WTC11 (cell line): ENCODE measurements at regions not wholly inside any gene's neighbourhood (a gene's known extent, or its start where the extent isn't known, plus 50 kb on each side); places are given as distances from the start of the nearest gene placed in this dataset.

Experiments
- ATAC-seq: fragments of 200-7000 bp; cut with Tn5 transposase; 2 replicates; pipeline ENCODE4 v1.10.0; 2021; ENCODE audit warnings: mild to moderate bottlenecking, moderate library complexity
- CTCF ChIA-PET: fragments of 300-600 bp; sonication (Branson Sonifier 250); formaldehyde crosslinking; loops from one replicate; lab custom pipeline; 2021; ENCODE audit warnings: antibody characterized with exemption; lab: Charles Lee
- POLR2A ChIA-PET: fragments of 350-600 bp; sonication (Branson Sonifier 250); formaldehyde crosslinking; loops from one replicate; lab custom pipeline; 2021; ENCODE audit warnings: antibody characterized with exemption; lab: Charles Lee
- DNase-seq: peaks from one replicate; pipeline ENCODE4 v3.0.0; 2021; ENCODE audit warnings: low spot score
- H3K27ac Mint-ChIP-seq: 2 replicates; pipeline ENCODE4 v1.8.0; 2021; ENCODE audit warnings: mixed read lengths
- H3K27me3 Mint-ChIP-seq: 2 replicates; pipeline ENCODE4 v1.8.0; 2021; ENCODE audit warnings: low read depth, mild to moderate bottlenecking, moderate library complexity, mixed read lengths
- H3K36me3 Mint-ChIP-seq: 2 replicates; pipeline ENCODE4 v1.8.0; 2021; ENCODE audit warnings: mixed read lengths
- H3K4me1 Mint-ChIP-seq: 2 replicates; pipeline ENCODE4 v1.8.0; 2022; ENCODE audit warnings: mixed read lengths
- H3K4me3 Mint-ChIP-seq: 2 replicates; pipeline ENCODE4 v1.8.0; 2021; ENCODE audit warnings: mild to moderate bottlenecking, moderate library complexity, mixed read lengths
- H3K9me3 Mint-ChIP-seq: 2 replicates; pipeline ENCODE4 v1.8.0; 2021; ENCODE audit warnings: mixed read lengths
- CREM ChIP-seq: sonication (generic); formaldehyde crosslinking; IDR thresholded peaks from 2 replicates; pipeline ENCODE4 v1.8.1; 2022; ENCODE audit warnings: mild to moderate bottlenecking, missing genetic modification reagents, moderate library complexity
- EMX1 ChIP-seq: fragments of 250-450 bp; sonication (Bioruptor Pico); IDR thresholded peaks from 2 replicates; pipeline ENCODE4 v1.8.0; 2021; ENCODE audit warnings: mild to moderate bottlenecking
- GABPB1 ChIP-seq: sonication (generic); formaldehyde crosslinking; IDR thresholded peaks from 2 replicates; pipeline ENCODE4 v1.8.1; 2023; ENCODE audit warnings: mild to moderate bottlenecking, missing genetic modification reagents
- GRHL2 ChIP-seq: fragments of 250-450 bp; sonication (Bioruptor Pico); IDR thresholded peaks from 2 replicates; pipeline ENCODE4 v1.8.0; 2022; ENCODE audit warnings: mild to moderate bottlenecking, moderate library complexity; ENCODE audit not compliant: insufficient replicate concordance, severe bottlenecking
- IRF2 ChIP-seq: sonication (generic); formaldehyde crosslinking; IDR thresholded peaks from 2 replicates; pipeline ENCODE4 v1.8.0; 2022; ENCODE audit warnings: low read depth, missing genetic modification reagents, borderline replicate concordance
- JUN ChIP-seq: sonication (generic); formaldehyde crosslinking; IDR thresholded peaks from 2 replicates; pipeline ENCODE4 v1.8.0; 2023; ENCODE audit warnings: mild to moderate bottlenecking, missing genetic modification reagents
- MYBL2 ChIP-seq: sonication (generic); formaldehyde crosslinking; IDR thresholded peaks from 2 replicates; pipeline ENCODE4 v1.8.1; 2023; ENCODE audit warnings: mild to moderate bottlenecking, moderate library complexity, missing genetic modification reagents
- NFE2L1 ChIP-seq: sonication (generic); formaldehyde crosslinking; IDR thresholded peaks from 2 replicates; pipeline ENCODE4 v1.8.1; 2023; ENCODE audit warnings: missing genetic modification reagents
- NR3C1 ChIP-seq: sonication (generic); formaldehyde crosslinking; conservative IDR thresholded peaks from 2 replicates; pipeline ENCODE4 v1.8.1; 2023; ENCODE audit warnings: low read depth, mild to moderate bottlenecking, missing genetic modification reagents
- SMAD3 ChIP-seq: sonication (generic); formaldehyde crosslinking; IDR thresholded peaks from 2 replicates; pipeline ENCODE4 v1.8.0; 2022; ENCODE audit warnings: missing genetic modification reagents, mild to moderate bottlenecking, borderline replicate concordance
- SMAD4 ChIP-seq: sonication (generic); formaldehyde crosslinking; IDR thresholded peaks from 2 replicates; pipeline ENCODE4 v1.8.0; 2022; ENCODE audit warnings: mild to moderate bottlenecking, missing genetic modification reagents
- SP1 ChIP-seq: sonication (generic); formaldehyde crosslinking; conservative IDR thresholded peaks from 2 replicates; pipeline ENCODE4 v1.8.1; 2022; ENCODE audit warnings: missing genetic modification reagents
- ZBTB21 ChIP-seq: sonication (generic); formaldehyde crosslinking; IDR thresholded peaks from 2 replicates; pipeline ENCODE4 v1.8.1; 2023; ENCODE audit warnings: mild to moderate bottlenecking, missing genetic modification reagents, borderline replicate concordance
- ZNF317 ChIP-seq: sonication (generic); formaldehyde crosslinking; IDR thresholded peaks from 2 replicates; pipeline ENCODE4 v1.8.1; 2023; ENCODE audit warnings: low read depth, mild to moderate bottlenecking, moderate library complexity, missing genetic modification reagents, borderline replicate concordance
- TF ChIP-seq, protein P1 (sequence below): fragments of 200-600 bp; IDR thresholded peaks from 2 replicates; pipeline ENCODE4 v1.8.0; 2022; ENCODE audit warnings: antibody characterized with exemption
- TF ChIP-seq, protein P2 (sequence below): sonication (generic); formaldehyde crosslinking; IDR thresholded peaks from 2 replicates; pipeline ENCODE4 v1.8.1; 2022; ENCODE audit warnings: missing genetic modification reagents, borderline replicate concordance
- TF ChIP-seq, protein P3 (sequence below): sonication (generic); formaldehyde crosslinking; IDR thresholded peaks from 2 replicates; pipeline ENCODE4 v1.8.0; 2023; ENCODE audit warnings: missing genetic modification reagents
- TF ChIP-seq, protein P4 (sequence below): fragments of 250-450 bp; sonication (Bioruptor Pico); IDR thresholded peaks from 2 replicates; pipeline ENCODE4 v1.9.0; 2021; ENCODE audit warnings: mild to moderate bottlenecking
- TF ChIP-seq, protein P5 (sequence below): sonication (generic); formaldehyde crosslinking; IDR thresholded peaks from 2 replicates; pipeline ENCODE4 v1.8.1; 2023; ENCODE audit warnings: mild to moderate bottlenecking, missing genetic modification reagents, moderate library complexity
- TF ChIP-seq, protein P6 (sequence below): sonication (generic); formaldehyde crosslinking; IDR thresholded peaks from 2 replicates; pipeline ENCODE4 v1.8.1; 2022; ENCODE audit warnings: mild to moderate bottlenecking, moderate library complexity, missing genetic modification reagents
- TF ChIP-seq, protein P7 (sequence below): sonication (generic); formaldehyde crosslinking; conservative IDR thresholded peaks from 2 replicates; pipeline ENCODE4 v1.8.1; 2022; ENCODE audit warnings: mild to moderate bottlenecking, missing genetic modification reagents
- TF ChIP-seq, protein P8 (sequence below): fragments of 250-450 bp; sonication (Bioruptor Pico); IDR thresholded peaks from 2 replicates; pipeline ENCODE4 v1.9.0; 2021; ENCODE audit warnings: mild to moderate bottlenecking, borderline replicate concordance
- TF ChIP-seq, protein P9 (sequence below): fragments of 250-450 bp; sonication (Bioruptor Pico); IDR thresholded peaks from 2 replicates; pipeline ENCODE4 v1.8.0; 2021; ENCODE audit warnings: mild to moderate bottlenecking

DNA sequence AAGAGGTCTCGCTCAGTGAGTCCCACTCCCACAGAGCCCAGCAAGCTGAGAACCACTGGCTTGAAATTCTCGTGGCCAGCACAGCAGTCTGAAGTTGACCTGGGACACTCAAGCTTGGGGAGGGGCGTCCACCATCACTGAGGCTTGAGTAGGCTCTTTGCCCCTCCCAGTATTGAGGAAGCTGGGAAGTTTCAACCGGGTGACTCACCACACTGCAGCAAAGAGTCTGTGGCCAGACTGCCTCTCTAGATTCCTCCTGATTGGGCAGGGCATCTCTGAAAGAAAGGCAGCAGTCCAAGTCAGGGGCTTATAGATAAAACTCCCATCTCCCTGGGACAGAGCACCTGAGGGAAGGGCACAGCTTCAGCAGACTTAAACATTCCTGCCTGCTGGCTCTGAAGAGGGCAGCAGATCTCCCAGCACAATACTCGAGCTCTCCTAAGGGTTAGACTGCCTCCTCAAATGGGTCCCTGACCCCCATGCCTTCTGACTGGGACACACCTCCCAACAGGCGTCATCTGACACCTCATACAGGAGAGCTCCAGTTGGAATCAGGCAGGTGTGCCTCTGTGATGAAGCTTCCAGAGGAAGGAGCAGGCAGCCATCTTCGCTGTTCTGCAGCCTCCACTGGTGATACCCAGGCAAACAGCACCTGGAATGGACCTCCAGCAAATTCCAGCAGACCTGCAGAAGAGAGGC, 970.9 kb upstream of the LRRN3 start:
- DNase-seq = no peak
- POLR2A ChIA-PET = no interaction called here
- CTCF ChIA-PET = interaction anchor here (0.9 kb wide), 1 partner anchor 30 kb away, joined by 3 read pairs; no protein-coding TSS in a partner anchor
- Mint-ChIP-seq H3K27me3 (no peaks in the 10 kb centered on the region), H3K27ac (no peak overlapping the region), H3K4me1 (peaks cover 3% of the 10 kb centered on the region), H3K36me3 (peaks cover 34% of the 10 kb centered on the region), H3K9me3 (peaks cover 46% of the 10 kb centered on the region), H3K4me3 (no peak overlapping the region)
- ATAC-seq = peak; percentile 60
- TF ChIP-seq GRHL2 (CRISPR knock-in tag) (no peak), SMAD3 (no peak), JUN (CRISPR knock-in tag) (no peak), GABPB1 (no peak), MYBL2 (CRISPR knock-in tag) (no peak), NFE2L1 (CRISPR knock-in tag) (no peak)
- TF ChIP-seq, protein P1, sequence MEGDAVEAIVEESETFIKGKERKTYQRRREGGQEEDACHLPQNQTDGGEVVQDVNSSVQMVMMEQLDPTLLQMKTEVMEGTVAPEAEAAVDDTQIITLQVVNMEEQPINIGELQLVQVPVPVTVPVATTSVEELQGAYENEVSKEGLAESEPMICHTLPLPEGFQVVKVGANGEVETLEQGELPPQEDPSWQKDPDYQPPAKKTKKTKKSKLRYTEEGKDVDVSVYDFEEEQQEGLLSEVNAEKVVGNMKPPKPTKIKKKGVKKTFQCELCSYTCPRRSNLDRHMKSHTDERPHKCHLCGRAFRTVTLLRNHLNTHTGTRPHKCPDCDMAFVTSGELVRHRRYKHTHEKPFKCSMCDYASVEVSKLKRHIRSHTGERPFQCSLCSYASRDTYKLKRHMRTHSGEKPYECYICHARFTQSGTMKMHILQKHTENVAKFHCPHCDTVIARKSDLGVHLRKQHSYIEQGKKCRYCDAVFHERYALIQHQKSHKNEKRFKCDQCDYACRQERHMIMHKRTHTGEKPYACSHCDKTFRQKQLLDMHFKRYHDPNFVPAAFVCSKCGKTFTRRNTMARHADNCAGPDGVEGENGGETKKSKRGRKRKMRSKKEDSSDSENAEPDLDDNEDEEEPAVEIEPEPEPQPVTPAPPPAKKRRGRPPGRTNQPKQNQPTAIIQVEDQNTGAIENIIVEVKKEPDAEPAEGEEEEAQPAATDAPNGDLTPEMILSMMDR = no peak

DNA sequence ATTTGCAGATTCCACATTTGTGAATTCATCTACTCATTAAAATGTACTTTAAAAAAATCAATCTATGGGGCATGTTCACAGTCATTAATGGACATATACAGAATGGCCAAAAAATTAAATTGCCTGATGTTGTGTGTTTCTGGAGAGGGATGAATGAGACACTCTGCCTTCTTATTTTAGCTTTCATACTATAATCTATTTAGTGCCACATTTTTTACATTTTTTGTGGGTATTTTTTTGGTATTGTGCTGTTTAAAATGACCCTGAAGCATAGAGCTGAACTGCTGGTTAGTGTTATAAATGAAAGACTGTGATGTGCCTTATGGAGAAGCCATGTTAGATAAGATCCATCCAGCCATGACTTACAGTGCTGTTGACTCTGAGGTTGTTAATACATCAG, 961.8 kb upstream of the LRRN3 start:
- Mint-ChIP-seq H3K9me3 (peaks cover 23% of the 10 kb centered on the region), H3K4me3 (no peak overlapping the region), H3K36me3 (peaks cover 9% of the 10 kb centered on the region; the same call in 1 of the 2 replicates), H3K4me1 (peaks cover 13% of the 10 kb centered on the region), H3K27ac (no peak overlapping the region), H3K27me3 (no peaks in the 10 kb centered on the region)
- DNase-seq (no peak), ATAC-seq (no peak)
- ChIA-PET CTCF (no interaction called here), POLR2A (no interaction called here)
- TF ChIP-seq, protein P2, sequence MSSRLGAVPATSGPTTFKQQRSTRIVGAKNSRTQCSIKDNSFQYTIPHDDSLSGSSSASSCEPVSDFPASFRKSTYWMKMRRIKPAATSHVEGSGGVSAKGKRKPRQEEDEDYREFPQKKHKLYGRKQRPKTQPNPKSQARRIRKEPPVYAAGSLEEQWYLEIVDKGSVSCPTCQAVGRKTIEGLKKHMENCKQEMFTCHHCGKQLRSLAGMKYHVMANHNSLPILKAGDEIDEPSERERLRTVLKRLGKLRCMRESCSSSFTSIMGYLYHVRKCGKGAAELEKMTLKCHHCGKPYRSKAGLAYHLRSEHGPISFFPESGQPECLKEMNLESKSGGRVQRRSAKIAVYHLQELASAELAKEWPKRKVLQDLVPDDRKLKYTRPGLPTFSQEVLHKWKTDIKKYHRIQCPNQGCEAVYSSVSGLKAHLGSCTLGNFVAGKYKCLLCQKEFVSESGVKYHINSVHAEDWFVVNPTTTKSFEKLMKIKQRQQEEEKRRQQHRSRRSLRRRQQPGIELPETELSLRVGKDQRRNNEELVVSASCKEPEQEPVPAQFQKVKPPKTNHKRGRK (CRISPR knock-in tag) = no peak
- TF ChIP-seq, protein P3, sequence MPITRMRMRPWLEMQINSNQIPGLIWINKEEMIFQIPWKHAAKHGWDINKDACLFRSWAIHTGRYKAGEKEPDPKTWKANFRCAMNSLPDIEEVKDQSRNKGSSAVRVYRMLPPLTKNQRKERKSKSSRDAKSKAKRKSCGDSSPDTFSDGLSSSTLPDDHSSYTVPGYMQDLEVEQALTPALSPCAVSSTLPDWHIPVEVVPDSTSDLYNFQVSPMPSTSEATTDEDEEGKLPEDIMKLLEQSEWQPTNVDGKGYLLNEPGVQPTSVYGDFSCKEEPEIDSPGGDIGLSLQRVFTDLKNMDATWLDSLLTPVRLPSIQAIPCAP (CRISPR knock-in tag) = no peak
- TF ChIP-seq EMX1 (CRISPR knock-in tag) = no peak
- no peak for TF ChIP-seq ZNF317 (CRISPR knock-in tag)
- no peak for TF ChIP-seq ZBTB21
- no peak for TF ChIP-seq SP1 (CRISPR knock-in tag)
- TF ChIP-seq, protein P4, sequence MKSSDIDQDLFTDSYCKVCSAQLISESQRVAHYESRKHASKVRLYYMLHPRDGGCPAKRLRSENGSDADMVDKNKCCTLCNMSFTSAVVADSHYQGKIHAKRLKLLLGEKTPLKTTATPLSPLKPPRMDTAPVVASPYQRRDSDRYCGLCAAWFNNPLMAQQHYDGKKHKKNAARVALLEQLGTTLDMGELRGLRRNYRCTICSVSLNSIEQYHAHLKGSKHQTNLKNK (CRISPR knock-in tag) = no peak
- TF ChIP-seq NR3C1 (CRISPR knock-in tag) = no peak
- TF ChIP-seq, protein P5, sequence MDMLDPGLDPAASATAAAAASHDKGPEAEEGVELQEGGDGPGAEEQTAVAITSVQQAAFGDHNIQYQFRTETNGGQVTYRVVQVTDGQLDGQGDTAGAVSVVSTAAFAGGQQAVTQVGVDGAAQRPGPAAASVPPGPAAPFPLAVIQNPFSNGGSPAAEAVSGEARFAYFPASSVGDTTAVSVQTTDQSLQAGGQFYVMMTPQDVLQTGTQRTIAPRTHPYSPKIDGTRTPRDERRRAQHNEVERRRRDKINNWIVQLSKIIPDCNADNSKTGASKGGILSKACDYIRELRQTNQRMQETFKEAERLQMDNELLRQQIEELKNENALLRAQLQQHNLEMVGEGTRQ (CRISPR knock-in tag) = no peak
- TF ChIP-seq, protein P6, sequence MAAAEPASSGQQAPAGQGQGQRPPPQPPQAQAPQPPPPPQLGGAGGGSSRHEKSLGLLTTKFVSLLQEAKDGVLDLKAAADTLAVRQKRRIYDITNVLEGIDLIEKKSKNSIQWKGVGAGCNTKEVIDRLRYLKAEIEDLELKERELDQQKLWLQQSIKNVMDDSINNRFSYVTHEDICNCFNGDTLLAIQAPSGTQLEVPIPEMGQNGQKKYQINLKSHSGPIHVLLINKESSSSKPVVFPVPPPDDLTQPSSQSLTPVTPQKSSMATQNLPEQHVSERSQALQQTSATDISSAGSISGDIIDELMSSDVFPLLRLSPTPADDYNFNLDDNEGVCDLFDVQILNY (CRISPR knock-in tag) = no peak
- TF ChIP-seq, protein P7, sequence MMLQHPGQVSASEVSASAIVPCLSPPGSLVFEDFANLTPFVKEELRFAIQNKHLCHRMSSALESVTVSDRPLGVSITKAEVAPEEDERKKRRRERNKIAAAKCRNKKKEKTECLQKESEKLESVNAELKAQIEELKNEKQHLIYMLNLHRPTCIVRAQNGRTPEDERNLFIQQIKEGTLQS (CRISPR knock-in tag) = no peak
- TF ChIP-seq, protein P8, sequence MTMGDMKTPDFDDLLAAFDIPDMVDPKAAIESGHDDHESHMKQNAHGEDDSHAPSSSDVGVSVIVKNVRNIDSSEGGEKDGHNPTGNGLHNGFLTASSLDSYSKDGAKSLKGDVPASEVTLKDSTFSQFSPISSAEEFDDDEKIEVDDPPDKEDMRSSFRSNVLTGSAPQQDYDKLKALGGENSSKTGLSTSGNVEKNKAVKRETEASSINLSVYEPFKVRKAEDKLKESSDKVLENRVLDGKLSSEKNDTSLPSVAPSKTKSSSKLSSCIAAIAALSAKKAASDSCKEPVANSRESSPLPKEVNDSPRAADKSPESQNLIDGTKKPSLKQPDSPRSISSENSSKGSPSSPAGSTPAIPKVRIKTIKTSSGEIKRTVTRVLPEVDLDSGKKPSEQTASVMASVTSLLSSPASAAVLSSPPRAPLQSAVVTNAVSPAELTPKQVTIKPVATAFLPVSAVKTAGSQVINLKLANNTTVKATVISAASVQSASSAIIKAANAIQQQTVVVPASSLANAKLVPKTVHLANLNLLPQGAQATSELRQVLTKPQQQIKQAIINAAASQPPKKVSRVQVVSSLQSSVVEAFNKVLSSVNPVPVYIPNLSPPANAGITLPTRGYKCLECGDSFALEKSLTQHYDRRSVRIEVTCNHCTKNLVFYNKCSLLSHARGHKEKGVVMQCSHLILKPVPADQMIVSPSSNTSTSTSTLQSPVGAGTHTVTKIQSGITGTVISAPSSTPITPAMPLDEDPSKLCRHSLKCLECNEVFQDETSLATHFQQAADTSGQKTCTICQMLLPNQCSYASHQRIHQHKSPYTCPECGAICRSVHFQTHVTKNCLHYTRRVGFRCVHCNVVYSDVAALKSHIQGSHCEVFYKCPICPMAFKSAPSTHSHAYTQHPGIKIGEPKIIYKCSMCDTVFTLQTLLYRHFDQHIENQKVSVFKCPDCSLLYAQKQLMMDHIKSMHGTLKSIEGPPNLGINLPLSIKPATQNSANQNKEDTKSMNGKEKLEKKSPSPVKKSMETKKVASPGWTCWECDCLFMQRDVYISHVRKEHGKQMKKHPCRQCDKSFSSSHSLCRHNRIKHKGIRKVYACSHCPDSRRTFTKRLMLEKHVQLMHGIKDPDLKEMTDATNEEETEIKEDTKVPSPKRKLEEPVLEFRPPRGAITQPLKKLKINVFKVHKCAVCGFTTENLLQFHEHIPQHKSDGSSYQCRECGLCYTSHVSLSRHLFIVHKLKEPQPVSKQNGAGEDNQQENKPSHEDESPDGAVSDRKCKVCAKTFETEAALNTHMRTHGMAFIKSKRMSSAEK = no peak
- no peak for TF ChIP-seq IRF2
- TF ChIP-seq, protein P9, sequence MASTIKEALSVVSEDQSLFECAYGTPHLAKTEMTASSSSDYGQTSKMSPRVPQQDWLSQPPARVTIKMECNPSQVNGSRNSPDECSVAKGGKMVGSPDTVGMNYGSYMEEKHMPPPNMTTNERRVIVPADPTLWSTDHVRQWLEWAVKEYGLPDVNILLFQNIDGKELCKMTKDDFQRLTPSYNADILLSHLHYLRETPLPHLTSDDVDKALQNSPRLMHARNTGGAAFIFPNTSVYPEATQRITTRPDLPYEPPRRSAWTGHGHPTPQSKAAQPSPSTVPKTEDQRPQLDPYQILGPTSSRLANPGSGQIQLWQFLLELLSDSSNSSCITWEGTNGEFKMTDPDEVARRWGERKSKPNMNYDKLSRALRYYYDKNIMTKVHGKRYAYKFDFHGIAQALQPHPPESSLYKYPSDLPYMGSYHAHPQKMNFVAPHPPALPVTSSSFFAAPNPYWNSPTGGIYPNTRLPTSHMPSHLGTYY (CRISPR knock-in tag) = no peak
- TF ChIP-seq SMAD4 (CRISPR knock-in tag) = no peak
- TF ChIP-seq CREM (CRISPR knock-in tag) = no peak
